ENCODE measurements at regions not wholly inside any gene's neighbourhood (a gene's known extent, or its start where the extent isn't known, plus 50 kb on each side); places are given as distances from the start of the nearest gene placed in this dataset.

DNA sequence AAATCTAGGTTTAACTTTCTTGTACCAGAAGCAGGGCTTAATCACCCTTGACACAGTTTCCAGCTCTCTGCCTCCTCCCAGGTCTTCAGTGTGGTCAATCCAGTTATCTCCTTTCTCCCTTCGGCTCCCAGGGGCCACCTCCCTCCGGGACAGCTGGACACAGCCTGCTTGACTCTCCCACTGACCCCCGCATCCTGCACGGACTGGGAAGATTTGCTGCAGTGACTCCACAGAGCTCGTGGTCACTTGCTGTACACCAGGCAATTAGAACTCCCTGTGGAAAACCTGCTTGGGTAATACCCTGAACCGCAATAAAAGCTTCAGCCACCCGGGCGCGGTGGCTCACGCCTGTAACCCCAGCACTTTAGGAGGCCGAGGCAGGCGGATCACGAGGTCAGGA, 116.5 kb downstream of the NUFIP1 start:
- TF ChIP-seq CTCF (IDR thresholded peaks at IDR 0.05; ENCODE audit: low read length) = no peak
- no peak for TF ChIP-seq EZH2phosphoT487 (IDR thresholded peaks at IDR 0.05; ENCODE audit: low read length)
